Stomach (tissue), 4 donors: ENCODE measurements at regions not wholly inside any gene's neighbourhood (a gene's known extent, or its start where the extent isn't known, plus 50 kb on each side); places are given as distances from the start of the nearest gene placed in this dataset.

Experiments used
- POLR2A ChIP-seq, 4 donors: fragments of 450-650 bp; IDR thresholded peaks; one replicate each; pipeline ENCODE4 v1.6.1; 2016; ENCODE audit warnings: antibody characterized with exemption in 4 of 4, control low read depth in 2 of 4, mild to moderate bottlenecking in 1 of 4, moderate library complexity in 1 of 4
- POLR2AphosphoS5 ChIP-seq, 3 donors: sonication (generic); formaldehyde crosslinking; IDR thresholded peaks; one replicate each; pipeline ENCODE4 v1.6.1; 2016; ENCODE audit warnings: antibody characterized with exemption in 3 of 3

- TF ChIP-seq POLR2AphosphoS5 (IDR thresholded peaks at IDR 0.05) (no peak), POLR2A (IDR thresholded peaks at IDR 0.05) (no peak)
Observed at GRCh38 chr1:221494670-221495069, 247.2 kb downstream of the DUSP10 start.
